ENCODE measurements at regions not wholly inside any gene's neighbourhood (a gene's known extent, or its start where the extent isn't known, plus 50 kb on each side); places are given as distances from the start of the nearest gene placed in this dataset.

- Histone ChIP-seq H3K4me1 (ENCODE audit: low read length) (no peaks in the 10 kb centered on the region), H4K20me1 (ENCODE audit: insufficient read depth, low read length) (no peaks in the 10 kb centered on the region), H3F3A (ENCODE audit: insufficient read depth, low read length) (no peaks in the 10 kb centered on the region), H3K4me2 (ENCODE audit: low read depth, low read length) (no peak overlapping the region), H2AFZ (ENCODE audit: low read length) (no peak overlapping the region), H3K9me3 (replicated peaks; ENCODE audit: insufficient read depth, low read length) (no peaks in the 10 kb centered on the region), H3K9ac (ENCODE audit: low read length) (no peak overlapping the region), H3K27me3 (replicated peaks; ENCODE audit: insufficient read depth, low read length) (no peaks in the 10 kb centered on the region; the same call in 1 of the 2 replicates), H3K79me2 (ENCODE audit: low read length) (no peaks in the 10 kb centered on the region), H3K9me2 (replicated peaks; ENCODE audit: insufficient read depth, low read length) (no peaks in the 10 kb centered on the region), H3K27ac (ENCODE audit: low read length) (no peak overlapping the region), H3K36me3 (replicated peaks; ENCODE audit: insufficient read depth, low read length) (no peaks in the 10 kb centered on the region), H3K4me3 (ENCODE audit: low read length) (no peak overlapping the region)
- DNase-seq: no peak
- TF ChIP-seq CTCF (IDR thresholded peaks at IDR 0.05; ENCODE audit: low read length) (no peak), EZH2phosphoT487 (IDR thresholded peaks at IDR 0.05; ENCODE audit: low read length) (no peak), EZH2 (optimal IDR thresholded peaks at IDR 0.05; ENCODE audit: low read depth, low read length) (no peak)
Measured at GRCh38 chr14:101194373-101195308, 291.1 kb upstream of the RTL1 start.

GRCh38 chr14:101195309-101195901 is 291.9 kb upstream of the RTL1 start:
- Histone ChIP-seq H3K4me1 (ENCODE audit: low read length) (no peaks in the 10 kb centered on the region), H4K20me1 (ENCODE audit: insufficient read depth, low read length) (no peaks in the 10 kb centered on the region), H3K27ac (ENCODE audit: low read length) (no peak overlapping the region), H3K4me3 (ENCODE audit: low read length) (no peak overlapping the region), H3K9me3 (replicated peaks; ENCODE audit: insufficient read depth, low read length) (no peaks in the 10 kb centered on the region), H3K79me2 (ENCODE audit: low read length) (no peaks in the 10 kb centered on the region), H3K9ac (ENCODE audit: low read length) (no peak overlapping the region), H3K4me2 (ENCODE audit: low read depth, low read length) (no peak overlapping the region), H3K27me3 (replicated peaks; ENCODE audit: insufficient read depth, low read length) (no peaks in the 10 kb centered on the region; the same call in 1 of the 2 replicates), H3K9me2 (replicated peaks; ENCODE audit: insufficient read depth, low read length) (no peaks in the 10 kb centered on the region), H2AFZ (ENCODE audit: low read length) (no peak overlapping the region), H3F3A (ENCODE audit: insufficient read depth, low read length) (no peaks in the 10 kb centered on the region), H3K36me3 (replicated peaks; ENCODE audit: insufficient read depth, low read length) (no peaks in the 10 kb centered on the region)
- TF ChIP-seq EZH2 (optimal IDR thresholded peaks at IDR 0.05; ENCODE audit: low read depth, low read length) (no peak), CTCF (IDR thresholded peaks at IDR 0.05; ENCODE audit: low read length) (no peak), EZH2phosphoT487 (IDR thresholded peaks at IDR 0.05; ENCODE audit: low read length) (no peak)
- no peak for DNase-seq

- Histone ChIP-seq H3K4me2 (ENCODE audit: low read depth, low read length) (no peak overlapping the region), H3K9me3 (replicated peaks; ENCODE audit: insufficient read depth, low read length) (no peaks in the 10 kb centered on the region), H3K9ac (ENCODE audit: low read length) (no peak overlapping the region), H3K4me3 (ENCODE audit: low read length) (no peak overlapping the region), H3K4me1 (ENCODE audit: low read length) (no peaks in the 10 kb centered on the region), H2AFZ (ENCODE audit: low read length) (no peak overlapping the region), H3K27ac (ENCODE audit: low read length) (no peak overlapping the region), H3F3A (ENCODE audit: insufficient read depth, low read length) (no peaks in the 10 kb centered on the region), H3K9me2 (replicated peaks; ENCODE audit: insufficient read depth, low read length) (no peaks in the 10 kb centered on the region), H3K27me3 (replicated peaks; ENCODE audit: insufficient read depth, low read length) (no peaks in the 10 kb centered on the region; the same call in 1 of the 2 replicates), H4K20me1 (ENCODE audit: insufficient read depth, low read length) (no peaks in the 10 kb centered on the region), H3K36me3 (replicated peaks; ENCODE audit: insufficient read depth, low read length) (no peaks in the 10 kb centered on the region), H3K79me2 (ENCODE audit: low read length) (no peaks in the 10 kb centered on the region)
- no peak for DNase-seq
- TF ChIP-seq EZH2 (optimal IDR thresholded peaks at IDR 0.05; ENCODE audit: low read depth, low read length): no peak
- no peak for TF ChIP-seq EZH2phosphoT487 (IDR thresholded peaks at IDR 0.05; ENCODE audit: low read length)
- TF ChIP-seq CTCF (IDR thresholded peaks at IDR 0.05; ENCODE audit: low read length): no peak
Measured at GRCh38 chr14:101196051-101196712, 292.7 kb upstream of the RTL1 start.

All from MM.1S (cell line).